HG03135 (cell line): ENCODE measurements at regions not wholly inside any gene's neighbourhood (a gene's known extent, or its start where the extent isn't known, plus 50 kb on each side); places are given as distances from the start of the nearest gene placed in this dataset.
A peak's percentile ranks its signal among the peaks of the same experiment; 100 is the strongest.
"Not testable (repeated sequence)": the region's sequence is repeated elsewhere in the genome, so short reads cannot be mapped to it uniquely, and the experiment has no call there.

Experiments used
- ATAC-seq: cut with Tn5 transposase; IDR thresholded peaks from one replicate; pipeline ENCODE4 v1.9.1; 2021; ENCODE audit warnings: mild to moderate bottlenecking, moderate library complexity; ENCODE audit not compliant: unreplicated experiment

- no peak for ATAC-seq
These were observed 218.9 kb upstream of the SLITRK5 start for GRCh38 chr13:87452281-87452680.

GRCh38 chr13:87453244-87453643 is 217.9 kb upstream of the SLITRK5 start:
- ATAC-seq: no peak

GRCh38 chr13:87459419-87459818 is 211.8 kb upstream of the SLITRK5 start:
- ATAC-seq: no peak

GRCh38 chr13:87497426-87497825 is 173.7 kb upstream of the SLITRK5 start:
- no peak for ATAC-seq

- no peak for ATAC-seq
These were observed 172.5 kb upstream of the SLITRK5 start for GRCh38 chr13:87498681-87499080.

- no peak for ATAC-seq
These were observed 146.4 kb upstream of the SLITRK5 start for GRCh38 chr13:87524775-87525174.

GRCh38 chr13:87533776-87534175 is 137.4 kb upstream of the SLITRK5 start:
- no peak for ATAC-seq

- ATAC-seq: no peak
These were observed 135.3 kb upstream of the SLITRK5 start for GRCh38 chr13:87535911-87536310.

- peak; percentile 52 for ATAC-seq
These were observed 134.7 kb upstream of the SLITRK5 start for GRCh38 chr13:87536499-87536898.

- ATAC-seq: peak; percentile 86
These were observed 134.3 kb upstream of the SLITRK5 start for GRCh38 chr13:87536899-87537298.

- no peak for ATAC-seq
These were observed 133.2 kb upstream of the SLITRK5 start for GRCh38 chr13:87537951-87538350.

- ATAC-seq: no peak
These were observed 132.7 kb upstream of the SLITRK5 start for GRCh38 chr13:87538366-87539052.

- ATAC-seq: no peak
These were observed 118.0 kb upstream of the SLITRK5 start for GRCh38 chr13:87553142-87553541.

- ATAC-seq: no peak
These were observed 117.1 kb upstream of the SLITRK5 start for GRCh38 chr13:87554045-87554444.

GRCh38 chr13:87557788-87558187 is 113.4 kb upstream of the SLITRK5 start:
- no peak for ATAC-seq

- not testable (repeated sequence) for ATAC-seq
These were observed 109.6 kb upstream of the SLITRK5 start for GRCh38 chr13:87561580-87561979.

- no peak for ATAC-seq
These were observed 100.5 kb upstream of the SLITRK5 start for GRCh38 chr13:87570669-87571068.

GRCh38 chr13:87582399-87582798 is 88.8 kb upstream of the SLITRK5 start:
- no peak for ATAC-seq

- no peak for ATAC-seq
These were observed 80.7 kb upstream of the SLITRK5 start for GRCh38 chr13:87590518-87590917.

GRCh38 chr13:87604437-87604836 is 66.7 kb upstream of the SLITRK5 start:
- ATAC-seq: not testable (repeated sequence)

GRCh38 chr13:87607266-87607665 is 63.9 kb upstream of the SLITRK5 start:
- ATAC-seq: no peak

GRCh38 chr13:87614276-87614675 is 56.9 kb upstream of the SLITRK5 start:
- ATAC-seq: no peak
